K562 (cell line): ENCODE measurements at regions not wholly inside any gene's neighbourhood (a gene's known extent, or its start where the extent isn't known, plus 50 kb on each side); places are given as distances from the start of the nearest gene placed in this dataset.

Experiments used
- ATAC-seq: fragments of 200-7000 bp; cut with Tn5 transposase; 3 replicates; pipeline ENCODE4 v1.9.1; 2020; ENCODE audit warnings: moderate library complexity
- BruUV-seq: library from RNA; stranded (reverse); fragments of 400-500 nt; replicated peaks from 2 replicates; lab custom pipeline; 2021; lab: Mats Ljungman, UMichigan
- CTCF ChIA-PET: fragments of 300-600 bp; formaldehyde crosslinking; extraction: SDS; loops from one replicate; lab custom pipeline; 2021; ENCODE audit warnings: low intra/inter-chr PET ratio; lab: Yijun Ruan, JAX
- POLR2A ChIA-PET: fragments of 300-600, 350-650 bp; sonication (Branson Sonifier 250); formaldehyde crosslinking; extraction: SDS; loops from one replicate; lab custom pipeline; 2021; ENCODE audit warnings: antibody characterized with exemption, inconsistent platforms; lab: Yijun Ruan, JAX
- DNase-seq, 4 experiments: peaks; one replicate each; pipeline versions ENCODE4 v3.0.0 to v3.0.0-alpha.2; 2011 to 2018; ENCODE audit warnings: low spot score in 3 of 4, mixed read lengths in 3 of 4; ENCODE audit errors: extremely low read depth in 1 of 4
- FAIRE-seq: peaks from 2 replicates; lab custom pipeline; 2011; peaks lifted over from hg19 to GRCh38; lab: Jason Lieb, UNC
- H2AFZ ChIP-seq: 2 replicates; pipeline ENCODE4 v1.6.0; 2011; ENCODE audit warnings: low read depth, low read length, control low read depth, inconsistent platforms
- H3K27ac ChIP-seq: fragments of 200-600 bp; 3 replicates; pipeline ENCODE4 v1.8.0; 2011; ENCODE audit warnings: low read depth, mild to moderate bottlenecking, control low read depth, inconsistent platforms, low read length, moderate library complexity, mixed read lengths; ENCODE audit errors: extremely low read depth
- H3K27me3 ChIP-seq, 2 experiments: fragments of 300-600 bp in 1 of 2; 2 replicates in 1 of 2; 3 replicates in 1 of 2; pipeline versions ENCODE4 v1.6.0 to v1.8.0; 2011; ENCODE audit warnings: inconsistent platforms in 2 of 2, low read length in 2 of 2, mild to moderate bottlenecking in 1 of 2, mixed read lengths in 1 of 2, moderate library complexity in 1 of 2; ENCODE audit not compliant: control insufficient read depth in 2 of 2, insufficient read depth in 2 of 2
- H3K36me3 ChIP-seq: fragments of 300-600 bp; 3 replicates; pipeline ENCODE4 v1.8.0; 2011; ENCODE audit warnings: mild to moderate bottlenecking, low read length, inconsistent platforms; ENCODE audit not compliant: control insufficient read depth, insufficient read depth
- H3K4me1 ChIP-seq, 2 experiments: fragments of 200-600 bp in 1 of 2; replicated peaks in 1 of 2; 2 replicates in 1 of 2; 3 replicates in 1 of 2; pipeline versions ENCODE4 v1.5.1 to v1.8.0; 2011; ENCODE audit warnings: inconsistent platforms in 2 of 2, low read length in 2 of 2, mild to moderate bottlenecking in 1 of 2, mixed read lengths in 1 of 2, moderate library complexity in 1 of 2; ENCODE audit not compliant: control insufficient read depth in 2 of 2, insufficient read depth in 2 of 2
- H3K4me2 ChIP-seq: 2 replicates; pipeline ENCODE4 v1.6.1; 2011; ENCODE audit warnings: low read length, control low read depth, inconsistent platforms, mixed read lengths; ENCODE audit not compliant: insufficient read depth
- H3K4me3 ChIP-seq: fragments of 200-600 bp; sonication (generic), shearing (Covaris generic); 2 replicates; pipeline ENCODE4 v1.5.1; 2016; ENCODE audit warnings: control low read depth, inconsistent platforms
- H3K79me2 ChIP-seq: fragments of 200-600 bp; 3 replicates; pipeline ENCODE4 v1.8.0; 2011; ENCODE audit warnings: low read length, inconsistent platforms; ENCODE audit not compliant: control insufficient read depth, insufficient read depth
- H3K9ac ChIP-seq, 2 experiments: 2 replicates each; pipeline versions ENCODE4 v1.6.0 to v1.6.1; 2011; ENCODE audit warnings: low read depth in 2 of 2, low read length in 2 of 2, control low read depth in 1 of 2, inconsistent platforms in 1 of 2, mild to moderate bottlenecking in 1 of 2, mixed read lengths in 1 of 2; ENCODE audit not compliant: insufficient read depth in 1 of 2
- H3K9me1 ChIP-seq: one replicate; pipeline ENCODE4 v1.6.0; 2011; ENCODE audit warnings: inconsistent platforms, mild to moderate bottlenecking, low read length, moderate library complexity; ENCODE audit not compliant: control insufficient read depth, insufficient read depth
- H3K9me3 ChIP-seq: replicated peaks from 2 replicates; pipeline ENCODE4 v1.5.1; 2011; ENCODE audit warnings: low read depth, low read length, inconsistent platforms; ENCODE audit not compliant: control insufficient read depth, insufficient read depth
- H4K20me1 ChIP-seq: replicated peaks from 2 replicates; pipeline ENCODE4 v1.6.1; 2011; ENCODE audit warnings: low read length, inconsistent platforms, mixed read lengths; ENCODE audit not compliant: control insufficient read depth, insufficient read depth
- CEBPG ChIP-seq, 3 experiments: fragments of 200-800 bp in 1 of 3; sonication (Bioruptor generic) in 1 of 3; sonication (generic) in 1 of 3; formaldehyde crosslinking in 1 of 3; IDR thresholded peaks in 2 of 3; conservative IDR thresholded peaks in 1 of 3; 2 replicates each; pipeline versions ENCODE4 v1.6.1 to v1.8.0; 2016 to 2022; ENCODE audit warnings: missing compliant biosample characterization in 2 of 3, missing genetic modification characterization in 2 of 3, mild to moderate bottlenecking in 1 of 3, missing genetic modification reagents in 1 of 3
- MBD1 ChIP-seq: fragments of 250-450 bp; sonication (Bioruptor Pico); IDR thresholded peaks from 2 replicates; pipeline ENCODE4 v1.8.0; 2022; ENCODE audit warnings: inconsistent platforms
- MCM3 ChIP-seq: fragments of 450-650 bp; IDR thresholded peaks from 2 replicates; pipeline ENCODE4 v1.6.1; 2016
- MEF2D ChIP-seq: conservative IDR thresholded peaks from 2 replicates; pipeline ENCODE4 v1.6.1; 2016; ENCODE audit warnings: low read depth, missing genetic modification characterization, missing compliant biosample characterization
- MLX ChIP-seq, 2 experiments: fragments of 450-650 bp in 1 of 2; sonication (generic) in 1 of 2; formaldehyde crosslinking; conservative IDR thresholded peaks; 2 replicates each; pipeline versions ENCODE4 v1.4.0 to v1.8.1; 2020 to 2022; ENCODE audit warnings: mild to moderate bottlenecking in 1 of 2, missing genetic modification reagents in 1 of 2
- RBM22 ChIP-seq: fragments of 200-400 bp; formaldehyde crosslinking; IDR thresholded peaks from 2 replicates; pipeline ENCODE4 v1.6.1; 2018; ENCODE audit warnings: low read length, low read depth; ENCODE audit not compliant: poor library complexity, severe bottlenecking
- SMARCB1 ChIP-seq: IDR thresholded peaks from 2 replicates; pipeline ENCODE4 v1.6.1; 2011; ENCODE audit warnings: improper control_type of control experiment, low read depth; ENCODE audit not compliant: insufficient read length
- THRA ChIP-seq: fragments of 450-650 bp; IDR thresholded peaks from 2 replicates; pipeline ENCODE4 v1.6.1; 2017; ENCODE audit warnings: mild to moderate bottlenecking, moderate library complexity
- XRCC5 ChIP-seq: fragments of 200-400 bp; formaldehyde crosslinking; IDR thresholded peaks from 2 replicates; pipeline ENCODE4 v1.6.1; 2017; ENCODE audit warnings: low read depth, mild to moderate bottlenecking, low read length
- WGBS: fragments of 100-300 bp; shearing (Covaris generic); methylation state at CpG from one replicate; pipeline ENCODE4 v1.1.6; 2016; ENCODE audit warnings: low coverage, mixed read lengths; ENCODE audit not compliant: insufficient coverage; ENCODE audit errors: missing lambda C conversion rate; 5-methylcytosine and 5-hydroxymethylcytosine counted together
- in situ Hi-C: fragments of 300-500 bp; cut with MboI; formaldehyde crosslinking; loops from 4 replicates; pipeline ENCODE4 v1.15.0; 2018; ENCODE audit warnings: inconsistent platforms, mixed read lengths
- intact Hi-C: fragments of 100-400 bp; cut with micrococcal nuclease; formaldehyde crosslinking; loops from 2 replicates; pipeline ENCODE4 v1.14.2; 2022

- no peak for TF ChIP-seq XRCC5
These were observed 165.8 kb upstream of the STAC start (continued) for GRCh38 chr3:36214460-36214859.

- Histone ChIP-seq H3K9ac (no peak overlapping the region), H4K20me1 (no peaks in the 10 kb centered on the region), H3K27me3 (no peaks in the 10 kb centered on the region), H2AFZ (no peak overlapping the region), H3K9me1 (no peaks in the 10 kb centered on the region), H3K79me2 (no peaks in the 10 kb centered on the region), H3K4me3 (no peak overlapping the region), H3K27ac (no peak overlapping the region), H3K36me3 (no peaks in the 10 kb centered on the region)
- intact Hi-C loops (no loop called here), in situ Hi-C loops (no loop called here)
- DNase-seq: no peak
- no TSS peak for BruUV-seq
- WGBS: 0% methylated on average over 1 of the region's 1 CpG
- POLR2A ChIA-PET: no interaction called here
- no peak for ATAC-seq
- TF ChIP-seq MEF2D (tag): no peak
- TF ChIP-seq, all 486 proteins: peak for 0
- Histone ChIP-seq H3K9me3 (no peaks in the 10 kb centered on the region), H3K4me1 (no peaks in the 10 kb centered on the region), H3K4me2 (no peak overlapping the region)
- CTCF ChIA-PET: no interaction called here
- peak; percentile 23 for FAIRE-seq
These were observed 165.1 kb upstream of the STAC start for GRCh38 chr3:36215241-36215640.

- in situ Hi-C loops (no loop called here), intact Hi-C loops (no loop called here)
- Histone ChIP-seq H3K4me3 (no peak overlapping the region), H3K9me3 (no peaks in the 10 kb centered on the region), H3K9ac (no peak overlapping the region), H3K27me3 (no peaks in the 10 kb centered on the region), H3K36me3 (no peaks in the 10 kb centered on the region), H3K4me1 (no peaks in the 10 kb centered on the region), H3K27ac (no peak overlapping the region), H4K20me1 (no peaks in the 10 kb centered on the region), H3K9me1 (no peaks in the 10 kb centered on the region), H2AFZ (no peak overlapping the region), H3K4me2 (no peak overlapping the region), H3K79me2 (no peaks in the 10 kb centered on the region)
- CTCF ChIA-PET: no interaction called here
- POLR2A ChIA-PET: no interaction called here
- DNase-seq (no peak), FAIRE-seq (no peak), ATAC-seq (no peak)
- WGBS: 9% methylated on average over 1 of the region's 1 CpG
- no TSS peak for BruUV-seq
- no peak for TF ChIP-seq CEBPG (CRISPR knock-in tag; IDR thresholded peaks at IDR 0.05)
- TF ChIP-seq CEBPG (tag; conservative IDR thresholded peaks at IDR 0.05 in 1 of 2, IDR thresholded peaks at IDR 0.05 in 1 of 2): no peak
- TF ChIP-seq RBM22: no peak
- TF ChIP-seq SMARCB1: no peak
- TF ChIP-seq MCM3: no peak
- no peak for TF ChIP-seq MLX (CRISPR knock-in tag; conservative IDR thresholded peaks at IDR 0.05)
- no peak for TF ChIP-seq MBD1 (CRISPR knock-in tag)
- TF ChIP-seq THRA: no peak
These were observed 160.9 kb upstream of the STAC start for GRCh38 chr3:36219398-36219797.
